GM06990 (cell line): ENCODE measurements at regions not wholly inside any gene's neighbourhood (a gene's known extent, or its start where the extent isn't known, plus 50 kb on each side); places are given as distances from the start of the nearest gene placed in this dataset.

ENCODE experiments used
- DNase-seq: peaks from one replicate; pipeline ENCODE4 v3.0.0-alpha.2; 2011; ENCODE audit not compliant: insufficient read length; ENCODE audit errors: extremely low read depth
- H3K27me3 ChIP-seq: replicated peaks from 2 replicates; pipeline ENCODE4 v1.6.0; 2011; ENCODE audit warnings: low read length; ENCODE audit not compliant: control insufficient read depth, insufficient read depth
- H3K36me3 ChIP-seq: 2 replicates; pipeline ENCODE4 v1.5.1; 2011; ENCODE audit warnings: low read length; ENCODE audit not compliant: control insufficient read depth, insufficient read depth
- H3K4me3 ChIP-seq: replicated peaks from 2 replicates; pipeline ENCODE4 v1.5.1; 2011; ENCODE audit warnings: low read depth, mild to moderate bottlenecking, control low read depth, low read length
- TF ChIP-seq, protein P1 (sequence below): IDR thresholded peaks from 2 replicates; pipeline ENCODE4 v1.5.1; 2011; ENCODE audit warnings: low read length, control low read depth, mild to moderate bottlenecking, inconsistent platforms; ENCODE audit not compliant: insufficient read depth, poor library complexity, severe bottlenecking

DNA sequence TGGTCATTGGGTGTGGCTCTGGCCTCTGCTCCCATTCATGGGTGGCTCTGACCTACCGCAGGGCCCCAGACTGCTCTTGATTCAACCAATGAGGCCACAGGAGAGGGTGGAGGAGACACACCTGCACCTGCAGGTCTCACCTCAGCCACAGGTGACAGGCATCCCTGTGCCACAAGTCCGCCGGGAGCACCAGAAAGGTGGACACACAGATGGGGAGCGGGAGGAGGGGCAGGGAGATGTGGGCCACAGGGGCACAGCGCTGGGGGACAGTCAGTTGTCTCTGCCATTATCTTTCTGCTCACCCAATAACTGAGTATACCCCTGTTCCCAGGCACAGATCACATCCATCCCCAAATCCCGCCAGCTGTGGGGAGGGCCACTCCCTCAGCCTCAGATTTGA, 189.1 kb upstream of the SALL3 start:
- DNase-seq = no peak
- no peak overlapping the region for H3K4me3 ChIP-seq
- TF ChIP-seq, protein P1, sequence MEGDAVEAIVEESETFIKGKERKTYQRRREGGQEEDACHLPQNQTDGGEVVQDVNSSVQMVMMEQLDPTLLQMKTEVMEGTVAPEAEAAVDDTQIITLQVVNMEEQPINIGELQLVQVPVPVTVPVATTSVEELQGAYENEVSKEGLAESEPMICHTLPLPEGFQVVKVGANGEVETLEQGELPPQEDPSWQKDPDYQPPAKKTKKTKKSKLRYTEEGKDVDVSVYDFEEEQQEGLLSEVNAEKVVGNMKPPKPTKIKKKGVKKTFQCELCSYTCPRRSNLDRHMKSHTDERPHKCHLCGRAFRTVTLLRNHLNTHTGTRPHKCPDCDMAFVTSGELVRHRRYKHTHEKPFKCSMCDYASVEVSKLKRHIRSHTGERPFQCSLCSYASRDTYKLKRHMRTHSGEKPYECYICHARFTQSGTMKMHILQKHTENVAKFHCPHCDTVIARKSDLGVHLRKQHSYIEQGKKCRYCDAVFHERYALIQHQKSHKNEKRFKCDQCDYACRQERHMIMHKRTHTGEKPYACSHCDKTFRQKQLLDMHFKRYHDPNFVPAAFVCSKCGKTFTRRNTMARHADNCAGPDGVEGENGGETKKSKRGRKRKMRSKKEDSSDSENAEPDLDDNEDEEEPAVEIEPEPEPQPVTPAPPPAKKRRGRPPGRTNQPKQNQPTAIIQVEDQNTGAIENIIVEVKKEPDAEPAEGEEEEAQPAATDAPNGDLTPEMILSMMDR = no peak
- no peaks in the 10 kb centered on the region for H3K27me3 ChIP-seq
- H3K36me3 ChIP-seq = no peaks in the 10 kb centered on the region

DNA sequence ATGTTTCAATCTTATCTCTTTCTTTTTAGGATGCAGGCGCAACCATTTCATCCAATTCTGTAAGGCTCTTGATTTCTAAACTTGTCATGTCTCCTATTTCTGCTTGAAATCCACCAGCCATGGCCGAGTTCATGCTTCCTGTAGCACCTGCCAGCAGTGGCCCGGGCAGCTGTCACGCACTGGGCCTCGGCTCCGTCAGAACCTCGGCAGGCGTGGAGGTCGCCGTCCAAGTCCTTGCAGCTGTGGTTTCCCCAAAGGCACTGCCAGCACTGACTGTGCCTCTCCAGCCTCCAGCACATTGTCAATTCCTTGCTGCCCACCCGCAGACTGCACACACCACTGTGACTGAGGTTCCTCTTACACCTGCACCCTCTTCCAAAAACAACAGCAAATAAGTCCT, 188.7 kb upstream of the SALL3 start:
- TF ChIP-seq, protein P1 = no peak
- Histone ChIP-seq H3K36me3 (no peaks in the 10 kb centered on the region), H3K4me3 (no peak overlapping the region)

DNA sequence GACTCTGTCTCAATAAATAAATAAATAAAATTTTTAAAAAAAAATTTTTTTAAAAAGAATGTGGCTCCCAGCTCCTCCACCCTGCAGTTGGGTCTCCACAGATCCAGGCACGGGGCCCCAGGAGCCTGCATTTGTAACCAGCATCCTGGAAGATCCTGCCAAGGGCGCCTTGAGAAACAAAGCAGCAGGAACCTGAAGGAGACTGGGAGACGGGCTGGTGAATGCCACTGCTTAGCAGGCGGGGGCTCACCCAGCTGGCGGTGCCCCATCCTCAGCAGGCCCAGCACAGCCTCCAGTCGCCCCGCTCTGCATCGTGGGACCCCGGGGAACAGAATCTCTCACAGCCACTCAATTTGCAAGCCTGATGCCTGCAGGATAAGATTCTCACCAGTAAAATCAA, 187.5 kb upstream of the SALL3 start:
- no peaks in the 10 kb centered on the region for H3K36me3 ChIP-seq
- TF ChIP-seq, protein P1 = no peak
- no peak overlapping the region for H3K4me3 ChIP-seq
- H3K27me3 ChIP-seq = no peaks in the 10 kb centered on the region
- DNase-seq = no peak

More for the DNA sequence above, 188.7 kb upstream of the SALL3 start:
- no peaks in the 10 kb centered on the region for H3K27me3 ChIP-seq
- DNase-seq = no peak

DNA sequence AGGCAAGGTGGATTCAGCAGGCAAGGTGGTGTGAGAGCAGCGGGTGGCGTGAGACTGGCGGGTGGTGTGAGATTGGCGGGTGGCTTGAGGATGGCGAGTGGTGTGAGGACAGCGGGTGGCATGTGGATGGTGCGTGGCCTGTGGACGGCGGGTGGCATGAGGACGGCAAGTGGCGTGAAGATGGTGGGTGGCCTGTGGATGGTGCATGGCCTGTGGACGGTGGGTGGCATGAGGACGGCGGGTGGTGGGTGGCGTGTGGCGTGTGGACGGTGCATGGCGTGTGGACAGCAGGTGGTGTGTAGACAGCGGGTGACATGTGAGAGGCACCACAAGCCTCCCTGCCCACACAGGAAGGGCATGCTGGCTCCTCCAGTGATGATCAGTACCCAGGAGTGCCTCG, 186.9 kb upstream of the SALL3 start:
- Histone ChIP-seq H3K4me3 (no peak overlapping the region), H3K36me3 (no peaks in the 10 kb centered on the region), H3K27me3 (no peaks in the 10 kb centered on the region)
- DNase-seq = no peak
- TF ChIP-seq, protein P1 = no peak

DNA sequence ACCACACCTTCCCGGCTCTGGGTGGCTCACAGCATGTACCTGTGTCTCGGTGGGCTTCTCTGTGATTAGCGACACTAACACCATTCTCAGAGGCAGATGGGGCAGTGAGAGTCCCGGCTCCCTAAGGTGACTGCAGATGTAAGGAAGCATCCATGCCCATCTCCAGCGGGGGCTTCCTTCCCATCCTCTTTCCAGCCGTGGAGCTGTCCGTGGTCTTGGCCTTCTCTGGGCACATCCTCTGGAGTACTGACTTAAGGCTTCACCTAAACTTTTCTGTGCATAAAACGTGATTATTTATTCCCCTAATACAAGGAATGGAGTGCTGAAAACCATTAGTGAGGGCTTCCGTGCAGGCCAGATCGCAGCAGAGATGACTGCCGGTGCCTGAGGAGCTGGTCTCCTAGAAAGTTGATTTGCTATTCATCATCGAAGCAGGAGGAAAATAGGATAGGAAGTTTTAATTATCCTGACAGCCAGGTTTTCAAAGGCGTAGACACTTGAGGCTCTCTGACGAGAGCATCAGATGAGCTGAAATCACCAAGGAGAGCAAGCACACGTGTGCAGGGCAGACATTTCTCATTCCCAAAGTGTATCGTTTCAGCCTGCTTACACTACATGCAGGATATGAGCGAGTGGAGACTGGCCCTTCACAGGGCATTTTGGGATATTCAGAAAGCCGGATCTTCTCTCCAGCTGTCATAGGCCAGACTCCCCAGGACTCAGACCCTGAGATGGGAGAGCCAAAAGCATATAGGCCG, 186.1 kb upstream of the SALL3 start:
- DNase-seq = no peak
- no peaks in the 10 kb centered on the region for H3K36me3 ChIP-seq
- TF ChIP-seq, protein P1 = no peak
- no peaks in the 10 kb centered on the region for H3K27me3 ChIP-seq
- no peak overlapping the region for H3K4me3 ChIP-seq

DNA sequence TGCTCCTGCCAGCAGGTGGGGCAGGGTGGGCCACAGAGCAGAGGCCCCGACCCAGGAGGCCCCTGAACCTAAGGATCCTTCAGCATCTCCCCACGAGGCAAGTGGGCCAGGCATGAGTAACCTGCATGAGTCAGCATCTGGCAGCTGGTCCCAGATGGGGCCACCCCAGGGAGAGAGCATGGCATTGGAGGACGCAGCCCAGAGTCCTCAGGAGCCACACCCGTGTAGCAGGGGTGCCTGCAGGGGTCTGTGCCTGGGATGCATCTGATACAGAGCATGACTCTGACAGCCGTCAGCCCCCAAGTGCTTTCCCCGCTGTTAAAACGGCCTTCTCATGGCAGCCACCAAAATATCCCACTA, 185.6 kb upstream of the SALL3 start:
- no peak for DNase-seq
- H3K36me3 ChIP-seq = no peaks in the 10 kb centered on the region
- H3K4me3 ChIP-seq = no peak overlapping the region
- TF ChIP-seq, protein P1 = no peak
- no peaks in the 10 kb centered on the region for H3K27me3 ChIP-seq
